GM12874 (cell line): ENCODE measurements at regions not wholly inside any gene's neighbourhood (a gene's known extent, or its start where the extent isn't known, plus 50 kb on each side); places are given as distances from the start of the nearest gene placed in this dataset.

Experiments
- TF ChIP-seq, protein P1 (sequence below): IDR thresholded peaks from 2 replicates; pipeline ENCODE4 v1.5.1; 2011; ENCODE audit warnings: low read depth, mild to moderate bottlenecking, control low read depth, low read length, moderate library complexity; ENCODE audit not compliant: insufficient read depth

DNA sequence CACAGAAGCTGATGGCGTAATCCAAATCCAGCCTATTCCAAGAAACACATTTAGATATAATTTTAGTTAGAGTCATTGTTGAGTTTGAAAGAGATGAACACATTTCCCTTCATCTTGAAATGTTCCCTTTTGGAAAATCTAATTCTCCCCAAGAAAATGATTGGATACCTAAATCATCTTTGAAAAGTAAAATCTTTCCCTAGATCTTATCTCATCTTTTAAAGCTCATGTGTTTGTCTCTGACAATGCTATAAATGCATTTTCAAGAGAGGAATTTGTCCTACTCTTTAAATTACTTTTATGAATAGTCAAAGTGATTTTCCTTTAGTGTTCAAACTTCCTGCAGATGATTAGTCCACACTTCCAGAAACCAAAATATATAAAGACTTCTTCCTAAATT is 82.6 kb upstream of the CNTN6 start:
- TF ChIP-seq, protein P1, sequence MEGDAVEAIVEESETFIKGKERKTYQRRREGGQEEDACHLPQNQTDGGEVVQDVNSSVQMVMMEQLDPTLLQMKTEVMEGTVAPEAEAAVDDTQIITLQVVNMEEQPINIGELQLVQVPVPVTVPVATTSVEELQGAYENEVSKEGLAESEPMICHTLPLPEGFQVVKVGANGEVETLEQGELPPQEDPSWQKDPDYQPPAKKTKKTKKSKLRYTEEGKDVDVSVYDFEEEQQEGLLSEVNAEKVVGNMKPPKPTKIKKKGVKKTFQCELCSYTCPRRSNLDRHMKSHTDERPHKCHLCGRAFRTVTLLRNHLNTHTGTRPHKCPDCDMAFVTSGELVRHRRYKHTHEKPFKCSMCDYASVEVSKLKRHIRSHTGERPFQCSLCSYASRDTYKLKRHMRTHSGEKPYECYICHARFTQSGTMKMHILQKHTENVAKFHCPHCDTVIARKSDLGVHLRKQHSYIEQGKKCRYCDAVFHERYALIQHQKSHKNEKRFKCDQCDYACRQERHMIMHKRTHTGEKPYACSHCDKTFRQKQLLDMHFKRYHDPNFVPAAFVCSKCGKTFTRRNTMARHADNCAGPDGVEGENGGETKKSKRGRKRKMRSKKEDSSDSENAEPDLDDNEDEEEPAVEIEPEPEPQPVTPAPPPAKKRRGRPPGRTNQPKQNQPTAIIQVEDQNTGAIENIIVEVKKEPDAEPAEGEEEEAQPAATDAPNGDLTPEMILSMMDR = no peak

DNA sequence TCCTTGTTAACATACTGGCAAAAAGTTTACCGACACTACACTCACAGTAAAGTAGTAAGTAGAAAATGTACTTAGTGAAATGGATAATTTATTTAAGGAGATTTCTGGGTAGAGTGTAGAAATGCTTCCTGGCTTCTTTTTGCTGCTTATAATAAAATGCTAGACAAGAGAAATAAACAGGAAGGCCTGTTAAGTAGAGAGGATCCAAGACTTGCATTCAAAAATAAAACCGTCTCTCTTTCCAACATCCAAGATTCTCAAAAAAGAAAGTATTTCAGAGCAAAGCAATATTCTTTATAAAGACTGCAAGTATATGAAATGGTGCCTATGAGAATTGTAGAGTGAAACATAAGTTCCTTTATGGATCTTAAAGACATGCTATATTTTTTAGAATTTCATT is 77.0 kb upstream of the CNTN6 start:
- TF ChIP-seq, protein P1 = no peak

DNA sequence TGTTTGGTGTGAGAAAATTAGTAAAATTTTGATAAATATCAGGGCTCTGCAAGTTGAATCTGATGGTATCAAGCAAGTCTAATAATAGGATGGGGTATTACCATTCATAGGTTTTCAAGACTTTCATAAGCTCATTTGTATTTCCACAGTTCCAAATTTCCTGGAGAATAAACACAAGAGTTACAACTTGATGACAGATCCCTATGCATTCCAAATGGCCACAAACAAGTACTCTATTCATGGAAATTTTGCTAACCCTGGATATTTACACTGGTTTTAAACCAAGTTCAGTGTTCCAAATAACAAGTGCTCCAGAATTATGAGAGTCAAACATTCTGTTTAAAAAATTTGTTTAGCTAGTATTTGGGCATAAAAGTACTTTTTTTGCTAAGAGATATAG is 75.0 kb upstream of the CNTN6 start:
- TF ChIP-seq, protein P1 = no peak

DNA sequence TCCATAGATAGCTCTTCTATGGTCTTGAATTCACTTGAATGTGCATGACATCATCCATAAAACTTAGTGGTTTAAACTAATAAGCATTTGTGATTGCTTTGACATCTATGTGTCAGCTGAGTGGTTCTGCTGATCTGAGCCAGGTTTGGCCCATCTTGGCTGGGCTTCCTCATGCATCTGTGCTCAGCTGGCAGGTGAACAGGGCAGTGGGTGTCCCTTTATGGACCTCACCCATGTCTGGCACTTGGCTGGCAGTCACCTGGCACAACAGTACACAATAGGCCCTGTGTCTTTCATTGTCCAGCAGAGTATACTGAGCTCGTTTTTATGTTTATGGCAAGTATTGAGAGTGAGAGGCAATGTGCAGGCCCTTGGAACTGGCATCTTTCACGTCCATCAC is 73.7 kb upstream of the CNTN6 start:
- TF ChIP-seq, protein P1 = no peak

DNA sequence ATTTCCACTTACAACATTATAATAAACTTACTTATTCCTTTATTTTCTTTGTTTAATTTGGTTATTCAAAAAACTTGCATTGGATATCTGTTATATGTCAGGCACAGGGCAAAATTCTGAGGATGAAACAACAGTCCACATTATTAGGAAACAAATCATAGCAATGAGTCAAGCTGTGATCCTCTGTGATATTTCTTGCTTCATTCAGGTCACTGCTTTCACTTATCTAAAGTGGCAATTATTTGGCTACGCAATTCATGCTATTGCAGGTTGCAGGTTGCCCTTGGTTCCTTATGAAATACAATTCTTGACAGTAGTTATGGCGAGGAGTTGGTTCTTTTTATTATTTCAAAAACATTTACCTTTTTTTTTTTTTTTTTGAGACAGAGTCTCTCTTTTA is 66.4 kb upstream of the CNTN6 start:
- TF ChIP-seq, protein P1 = no peak

DNA sequence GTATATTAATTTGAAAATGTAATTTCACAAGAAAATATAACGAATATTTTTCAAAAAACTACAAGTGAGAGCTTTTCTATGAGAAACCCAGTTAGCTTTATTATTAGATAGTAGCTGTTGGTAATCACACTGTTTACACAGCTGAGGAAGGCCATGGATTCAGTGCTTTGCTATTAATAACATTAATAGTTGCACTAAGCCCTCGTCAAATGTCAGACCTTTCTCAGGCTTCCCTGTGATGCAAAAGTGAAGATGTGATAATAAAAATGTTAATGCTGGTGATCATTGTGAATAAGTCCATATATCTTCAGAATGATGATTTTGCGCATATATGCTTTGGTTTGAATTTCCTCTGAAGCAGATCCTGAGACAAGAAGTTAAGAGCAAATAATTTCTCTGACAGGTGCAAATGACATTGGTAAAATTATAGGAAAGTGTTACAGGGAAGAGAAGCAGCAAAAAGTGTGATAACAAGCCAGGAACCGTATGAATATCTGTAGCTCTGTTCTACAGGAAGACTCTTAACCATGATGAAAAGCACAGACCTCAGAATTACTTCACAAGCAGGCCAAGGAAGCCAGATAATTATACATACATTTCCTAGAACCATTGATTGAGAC is 56.5 kb upstream of the CNTN6 start:
- TF ChIP-seq, protein P1 = no peak

DNA sequence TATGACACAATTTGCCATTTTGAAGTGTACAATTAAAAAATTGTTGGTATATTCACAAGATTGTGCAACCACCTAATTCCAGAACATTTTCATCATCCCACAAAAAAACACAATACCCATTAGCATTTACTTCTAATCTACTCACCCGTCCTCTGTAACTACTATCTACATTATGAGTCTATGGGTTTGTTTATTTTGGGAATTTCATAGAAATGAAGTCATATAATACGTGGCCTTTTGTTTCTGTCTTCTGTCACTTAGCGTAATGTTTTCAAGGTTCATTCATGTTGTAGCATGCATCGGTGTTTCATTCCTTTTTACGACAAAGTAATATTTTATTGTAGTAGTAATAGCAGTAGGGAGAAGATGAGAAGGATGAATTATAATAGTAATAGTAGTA is 55.2 kb upstream of the CNTN6 start:
- TF ChIP-seq, protein P1 = no peak
